ENCODE measurements at regions not wholly inside any gene's neighbourhood (a gene's known extent, or its start where the extent isn't known, plus 50 kb on each side); places are given as distances from the start of the nearest gene placed in this dataset.

- TF ChIP-seq ZNF318 (IDR thresholded peaks at IDR 0.05; ENCODE audit: borderline replicate concordance in 1 of 2, low read depth in 1 of 2) (no peak), HMGN3 (IDR thresholded peaks at IDR 0.05; ENCODE audit: borderline replicate concordance, extremely low read depth, insufficient read length, low read depth, low read length) (no peak), ZNF740 (CRISPR knock-in tag; IDR thresholded peaks at IDR 0.05) (no peak), ZNF740 (tag; IDR thresholded peaks at IDR 0.05) (no peak), ZBTB26 (CRISPR knock-in tag; IDR thresholded peaks at IDR 0.05) (no peak), MXD1 (CRISPR knock-in tag; IDR thresholded peaks at IDR 0.05; ENCODE audit: borderline replicate concordance, poor library complexity, severe bottlenecking) (no peak)
Observed at GRCh38 chr11:70727899-70728620, 329.7 kb downstream of the CTTN start (continued).

All from K562 (cell line).